Stimulated activated naive CD8-positive, alpha-beta T cell treated with anti-CD3 and anti-CD28 coated beads, Interleukin-15, Interleukin-2, amounts not matched to agents 100 ng/mL and 50 ng/mL, for 24 hours (primary cell): ENCODE measurements at regions not wholly inside any gene's neighbourhood (a gene's known extent, or its start where the extent isn't known, plus 50 kb on each side); places are given as distances from the start of the nearest gene placed in this dataset.

ENCODE experiments used
- H3K27ac Mint-ChIP-seq: one replicate; pipeline ENCODE4 v1.8.0; 2021; ENCODE audit warnings: mild to moderate bottlenecking, mixed read lengths
- H3K27me3 Mint-ChIP-seq: one replicate; pipeline ENCODE4 v1.8.0; 2021; ENCODE audit warnings: mixed read lengths
- H3K36me3 Mint-ChIP-seq: one replicate; pipeline ENCODE4 v1.8.0; 2021; ENCODE audit warnings: low read depth, mixed read lengths
- H3K4me1 Mint-ChIP-seq: one replicate; pipeline ENCODE4 v1.8.0; 2021; ENCODE audit warnings: low read depth, mixed read lengths
- H3K4me3 Mint-ChIP-seq: one replicate; pipeline ENCODE4 v1.8.0; 2021; ENCODE audit warnings: mild to moderate bottlenecking, mixed read lengths
- H3K9me3 Mint-ChIP-seq: one replicate; pipeline ENCODE4 v1.8.0; 2021; ENCODE audit warnings: mixed read lengths

DNA sequence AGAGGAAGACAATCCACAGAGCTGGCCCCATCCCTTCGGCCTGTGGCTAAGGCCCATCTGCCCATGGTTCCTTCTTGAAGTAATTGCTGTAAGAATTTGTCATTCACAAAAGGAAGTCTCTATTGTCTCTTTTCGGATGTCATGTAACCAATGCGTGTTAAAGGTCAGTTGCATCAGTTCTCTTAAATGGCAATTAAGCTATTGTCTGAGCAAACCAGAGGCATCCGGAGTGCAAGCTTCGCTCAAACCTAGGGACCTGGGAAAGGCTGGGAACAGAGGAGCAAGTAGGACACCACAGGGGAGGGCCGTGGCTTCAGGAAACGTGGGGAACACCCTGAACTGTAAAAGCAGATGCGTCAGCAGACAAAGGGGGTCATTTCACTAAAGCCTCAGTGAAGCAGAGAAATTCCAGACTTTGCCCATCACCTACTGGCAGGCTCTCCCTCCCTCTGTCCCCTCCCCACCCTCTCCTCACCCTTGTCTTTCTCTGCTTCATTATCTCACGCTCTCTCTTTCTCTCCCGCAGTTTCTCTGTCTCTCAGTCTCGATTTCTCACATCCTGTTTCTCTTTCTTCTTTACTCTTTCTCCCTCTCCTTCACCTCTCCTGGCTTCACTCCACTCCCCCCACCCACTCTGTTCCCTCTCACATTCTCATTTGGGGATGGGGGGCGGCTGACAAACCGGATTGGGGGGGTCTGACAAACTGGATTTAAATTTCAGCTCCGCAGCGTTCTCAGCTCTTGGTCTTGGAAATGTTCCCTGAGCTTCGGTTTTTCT, 204.6 kb upstream of the TNP1 start:
- Mint-ChIP-seq H3K4me1 (peaks cover 9% of the 10 kb centered on the region), H3K9me3 (no peaks in the 10 kb centered on the region), H3K4me3 (no peak overlapping the region), H3K27me3 (peaks cover 15% of the 10 kb centered on the region), H3K27ac (no peak overlapping the region), H3K36me3 (no peaks in the 10 kb centered on the region)

- Mint-ChIP-seq H3K4me1 (peaks cover 9% of the 10 kb centered on the region), H3K4me3 (no peak overlapping the region), H3K9me3 (no peaks in the 10 kb centered on the region), H3K27me3 (peaks cover 15% of the 10 kb centered on the region), H3K27ac (no peak overlapping the region), H3K36me3 (no peaks in the 10 kb centered on the region)
Measured at GRCh38 chr2:217063238-217063755, 203.4 kb upstream of the TNP1 start.

- peaks cover 16% of the 10 kb centered on the region for H3K27me3 Mint-ChIP-seq
- H3K36me3 Mint-ChIP-seq: no peaks in the 10 kb centered on the region
- peaks cover 9% of the 10 kb centered on the region for H3K4me1 Mint-ChIP-seq
- no peaks in the 10 kb centered on the region for H3K9me3 Mint-ChIP-seq
- no peak overlapping the region for H3K4me3 Mint-ChIP-seq
- H3K27ac Mint-ChIP-seq: no peak overlapping the region
Measured at GRCh38 chr2:217062768-217063167, 202.9 kb upstream of the TNP1 start.

DNA sequence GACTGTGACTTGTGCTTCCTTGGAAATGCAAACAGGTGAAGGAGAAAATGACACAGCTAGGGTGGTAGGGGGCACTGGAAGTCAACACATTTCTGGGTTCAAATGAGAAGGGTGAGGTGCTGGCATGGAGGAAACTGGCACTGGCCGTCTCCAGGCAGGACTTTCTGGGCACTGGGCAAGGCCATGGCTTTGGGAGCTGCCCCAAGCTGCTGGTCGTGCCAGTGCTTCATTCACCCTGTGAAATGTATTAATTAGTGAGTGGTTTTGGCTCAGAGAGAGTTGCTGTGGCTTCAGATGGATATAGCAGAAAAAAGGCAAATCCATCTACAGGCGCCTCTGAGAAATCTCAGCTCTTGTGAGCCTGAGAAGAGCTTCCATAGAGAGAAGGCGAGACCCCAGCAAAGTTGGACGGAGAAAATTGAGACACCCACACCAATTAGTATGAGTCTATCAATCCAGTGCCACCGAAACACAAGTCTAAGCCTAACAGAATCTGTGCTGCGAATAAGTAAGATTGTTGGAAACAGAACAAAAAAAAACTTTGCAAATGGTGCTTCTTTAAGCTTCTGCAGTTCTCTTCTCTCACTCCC, 202.1 kb upstream of the TNP1 start:
- Mint-ChIP-seq H3K4me3 (no peak overlapping the region), H3K27me3 (peaks cover 20% of the 10 kb centered on the region), H3K4me1 (peaks cover 9% of the 10 kb centered on the region), H3K9me3 (no peaks in the 10 kb centered on the region), H3K36me3 (no peaks in the 10 kb centered on the region), H3K27ac (no peak overlapping the region)

DNA sequence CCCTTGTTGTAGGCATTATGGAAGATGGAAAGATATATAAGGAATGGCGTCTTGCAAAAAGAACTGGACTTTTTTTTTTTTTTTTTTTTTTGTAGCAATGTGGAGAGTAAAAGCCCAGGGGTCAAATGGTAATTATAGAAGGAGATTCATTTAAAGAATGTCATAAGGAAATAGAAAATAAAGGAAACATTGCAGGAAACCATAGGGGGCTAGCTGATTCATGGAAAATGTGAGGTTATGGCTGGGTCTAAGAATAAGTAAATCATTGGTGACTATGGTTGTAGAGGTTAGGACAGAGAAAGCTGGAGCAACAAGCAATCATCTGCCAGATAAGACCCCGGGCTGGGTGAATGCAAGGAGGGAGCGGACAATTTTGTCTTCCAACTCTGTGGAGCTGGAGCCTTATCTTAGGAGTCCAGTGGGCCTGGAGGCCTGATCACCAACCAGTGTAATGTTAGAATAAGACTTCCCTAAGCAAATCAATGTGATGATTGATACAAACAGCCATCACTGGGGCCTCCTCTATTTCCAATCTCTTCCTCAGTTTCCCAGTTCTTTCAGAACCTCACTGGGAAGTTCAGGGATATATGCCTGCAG, 201.2 kb upstream of the TNP1 start:
- peaks cover 20% of the 10 kb centered on the region for H3K27me3 Mint-ChIP-seq

DNA sequence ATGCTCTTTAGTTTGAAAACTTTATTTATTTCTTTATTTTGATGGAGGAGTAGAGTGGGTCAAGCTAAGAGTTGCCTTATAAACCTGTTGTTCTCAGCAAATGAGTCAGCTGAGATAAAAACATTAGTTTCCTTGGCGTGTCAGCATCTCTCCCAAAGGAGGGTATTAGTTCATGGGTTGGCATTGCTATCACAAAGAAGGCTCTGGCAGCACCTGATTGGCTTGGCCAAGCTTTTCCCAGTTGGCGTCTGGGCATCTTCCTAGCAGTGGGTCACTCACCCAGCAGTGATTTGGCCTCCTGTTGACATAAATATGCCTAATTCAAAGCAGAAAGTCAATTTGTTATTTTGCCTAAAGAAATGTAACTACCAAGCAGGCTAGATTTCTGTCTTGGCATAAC, 200.7 kb upstream of the TNP1 start:
- no peaks in the 10 kb centered on the region for H3K9me3 Mint-ChIP-seq

More for the DNA sequence above, 201.2 kb upstream of the TNP1 start:
- peaks cover 9% of the 10 kb centered on the region for H3K4me1 Mint-ChIP-seq
- H3K9me3 Mint-ChIP-seq: no peaks in the 10 kb centered on the region
- H3K4me3 Mint-ChIP-seq: no peak overlapping the region
- H3K27ac Mint-ChIP-seq: no peak overlapping the region
- H3K36me3 Mint-ChIP-seq: no peaks in the 10 kb centered on the region

GRCh38 chr2:217058791-217059755, 199.2 kb upstream of the TNP1 start:
- H3K4me3 Mint-ChIP-seq: no peak overlapping the region

More for the DNA sequence above, 200.7 kb upstream of the TNP1 start:
- H3K36me3 Mint-ChIP-seq: no peaks in the 10 kb centered on the region
- no peak overlapping the region for H3K27ac Mint-ChIP-seq
- H3K4me3 Mint-ChIP-seq: no peak overlapping the region
- H3K4me1 Mint-ChIP-seq: peaks cover 9% of the 10 kb centered on the region
- H3K27me3 Mint-ChIP-seq: peaks cover 22% of the 10 kb centered on the region

DNA sequence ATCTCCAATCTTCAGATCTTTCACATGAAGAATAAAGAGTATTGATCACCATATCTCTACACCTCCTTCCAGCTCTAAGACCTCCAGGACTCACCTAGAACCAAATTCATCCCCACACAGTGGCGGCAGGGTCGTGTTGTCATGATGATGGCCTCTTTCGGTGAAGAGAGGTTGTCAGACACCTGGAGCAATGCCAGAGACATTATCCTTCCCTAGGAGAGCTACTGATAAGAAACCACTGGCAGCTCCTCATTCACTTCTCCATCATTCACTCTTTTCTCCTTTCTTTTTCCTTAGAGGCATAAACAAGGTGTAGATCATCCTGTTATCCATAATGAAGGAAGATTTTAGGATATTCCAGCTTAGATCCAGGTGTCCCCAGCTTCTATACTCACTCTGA, 197.9 kb upstream of the TNP1 start:
- peaks cover 16% of the 10 kb centered on the region for H3K27me3 Mint-ChIP-seq
- H3K4me3 Mint-ChIP-seq: no peak overlapping the region
- peaks cover 9% of the 10 kb centered on the region for H3K4me1 Mint-ChIP-seq
- H3K9me3 Mint-ChIP-seq: no peaks in the 10 kb centered on the region
- no peaks in the 10 kb centered on the region for H3K36me3 Mint-ChIP-seq
- H3K27ac Mint-ChIP-seq: no peak overlapping the region

More at GRCh38 chr2:217058791-217059755, 199.2 kb upstream of the TNP1 start:
- no peaks in the 10 kb centered on the region for H3K36me3 Mint-ChIP-seq
- H3K27ac Mint-ChIP-seq: no peak overlapping the region
- peaks cover 25% of the 10 kb centered on the region for H3K27me3 Mint-ChIP-seq
- peaks cover 9% of the 10 kb centered on the region for H3K4me1 Mint-ChIP-seq
- no peaks in the 10 kb centered on the region for H3K9me3 Mint-ChIP-seq

DNA sequence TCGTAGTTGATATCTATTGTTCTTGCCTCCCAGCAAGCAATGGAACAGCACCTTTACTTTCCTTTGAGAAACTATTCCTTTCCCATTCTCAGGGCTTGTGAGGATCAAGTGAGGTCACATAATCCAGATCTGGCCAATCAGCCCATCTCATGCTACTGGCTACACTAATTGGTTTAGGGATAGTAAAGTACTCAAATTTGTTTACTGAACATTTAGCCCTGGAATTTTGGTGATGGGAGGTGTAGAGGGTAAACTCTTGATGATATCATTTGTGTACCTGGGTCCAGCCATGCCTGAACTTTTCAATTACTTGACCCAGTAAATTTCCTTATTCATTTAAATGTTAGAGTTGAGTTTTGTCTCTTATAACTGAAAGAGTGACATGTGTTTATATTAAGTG, 195.8 kb upstream of the TNP1 start:
- no peak overlapping the region for H3K27ac Mint-ChIP-seq
- H3K9me3 Mint-ChIP-seq: no peaks in the 10 kb centered on the region
- H3K4me3 Mint-ChIP-seq: no peak overlapping the region
- peaks cover 18% of the 10 kb centered on the region for H3K27me3 Mint-ChIP-seq
- peaks cover 2% of the 10 kb centered on the region for H3K4me1 Mint-ChIP-seq
- no peaks in the 10 kb centered on the region for H3K36me3 Mint-ChIP-seq

- H3K9me3 Mint-ChIP-seq: no peaks in the 10 kb centered on the region
- H3K27ac Mint-ChIP-seq: no peak overlapping the region
- no peak overlapping the region for H3K4me3 Mint-ChIP-seq
- no peaks in the 10 kb centered on the region for H3K4me1 Mint-ChIP-seq
- H3K36me3 Mint-ChIP-seq: no peaks in the 10 kb centered on the region
- peaks cover 18% of the 10 kb centered on the region for H3K27me3 Mint-ChIP-seq
Measured at GRCh38 chr2:217054791-217055190, 194.9 kb upstream of the TNP1 start.

GRCh38 chr2:217052856-217053577, 193.2 kb upstream of the TNP1 start:
- no peaks in the 10 kb centered on the region for H3K9me3 Mint-ChIP-seq
- no peak overlapping the region for H3K4me3 Mint-ChIP-seq
- no peaks in the 10 kb centered on the region for H3K4me1 Mint-ChIP-seq
- no peak overlapping the region for H3K27ac Mint-ChIP-seq
- H3K27me3 Mint-ChIP-seq: peaks cover 27% of the 10 kb centered on the region
- H3K36me3 Mint-ChIP-seq: no peaks in the 10 kb centered on the region

- Mint-ChIP-seq H3K36me3 (no peaks in the 10 kb centered on the region), H3K4me3 (no peak overlapping the region), H3K27ac (no peak overlapping the region), H3K27me3 (peaks cover 20% of the 10 kb centered on the region), H3K4me1 (no peaks in the 10 kb centered on the region), H3K9me3 (no peaks in the 10 kb centered on the region)
Measured at GRCh38 chr2:217051416-217051815, 191.6 kb upstream of the TNP1 start.

DNA sequence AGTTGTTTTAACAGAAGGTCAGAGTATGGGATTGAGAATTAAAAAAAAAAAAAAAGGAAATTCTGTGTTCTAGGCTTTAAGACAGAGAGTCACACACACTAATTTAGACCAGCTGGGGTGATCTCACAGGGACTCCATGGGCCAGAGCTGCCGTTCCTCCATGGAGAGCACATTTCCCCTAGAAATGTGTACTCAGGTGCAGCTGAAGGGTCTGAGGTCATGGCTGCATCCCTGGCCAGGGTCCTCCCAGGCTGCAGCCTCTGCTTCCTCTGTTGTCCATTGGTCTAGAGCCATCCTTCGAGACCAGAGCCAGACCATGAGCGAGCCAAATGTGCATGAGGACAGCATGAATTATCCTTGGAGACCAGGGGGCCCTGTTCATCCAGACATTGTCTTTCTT, 190.1 kb upstream of the TNP1 start:
- H3K36me3 Mint-ChIP-seq: no peaks in the 10 kb centered on the region
- no peak overlapping the region for H3K27ac Mint-ChIP-seq
- H3K4me3 Mint-ChIP-seq: no peak overlapping the region
- no peaks in the 10 kb centered on the region for H3K9me3 Mint-ChIP-seq
- H3K27me3 Mint-ChIP-seq: peaks cover 23% of the 10 kb centered on the region
- no peaks in the 10 kb centered on the region for H3K4me1 Mint-ChIP-seq

- H3K27me3 Mint-ChIP-seq: peaks cover 23% of the 10 kb centered on the region
- no peaks in the 10 kb centered on the region for H3K36me3 Mint-ChIP-seq
- H3K27ac Mint-ChIP-seq: no peak overlapping the region
- no peaks in the 10 kb centered on the region for H3K9me3 Mint-ChIP-seq
- H3K4me1 Mint-ChIP-seq: no peaks in the 10 kb centered on the region
- no peak overlapping the region for H3K4me3 Mint-ChIP-seq
Measured at GRCh38 chr2:217049422-217049821, 189.6 kb upstream of the TNP1 start.
